ENCODE measurements at regions not wholly inside any gene's neighbourhood (a gene's known extent, or its start where the extent isn't known, plus 50 kb on each side); places are given as distances from the start of the nearest gene placed in this dataset.

DNA sequence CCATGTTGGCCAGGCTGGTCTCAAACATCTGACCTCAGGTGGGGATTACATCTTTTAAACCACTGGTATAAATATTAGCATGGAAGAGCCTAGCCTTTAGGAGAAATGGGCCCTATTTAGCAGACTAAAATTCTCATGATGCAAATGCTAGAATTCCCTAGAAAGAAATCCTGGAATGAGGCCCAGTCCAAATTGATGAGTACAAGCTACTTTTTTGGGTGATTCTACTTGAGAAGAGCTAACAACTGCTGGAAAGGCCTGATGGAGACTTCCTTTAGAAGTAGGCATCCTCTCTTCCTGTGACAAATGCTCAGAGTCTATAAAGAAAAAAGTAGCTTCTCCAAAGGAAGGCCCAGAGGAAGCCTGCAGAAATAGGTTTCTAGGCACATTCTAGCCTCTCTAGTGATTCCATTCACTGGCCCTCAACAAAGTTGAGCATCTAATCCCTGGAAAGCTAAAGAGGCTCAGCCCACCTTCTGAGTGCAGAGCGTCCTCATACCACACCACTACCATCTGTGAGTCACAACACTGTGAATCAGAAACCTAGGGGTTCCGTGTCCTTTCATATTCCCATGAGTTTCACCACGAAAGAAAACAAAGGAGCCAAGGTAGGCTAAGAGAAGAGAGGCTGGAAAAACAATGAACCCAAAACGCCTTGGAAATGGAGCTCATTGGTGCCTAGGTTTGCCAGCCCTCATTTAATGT is 183.1 kb downstream of the C1D start:
- TF ChIP-seq POLR2A (IDR thresholded peaks at IDR 0.05; ENCODE audit: borderline replicate concordance, extremely low read depth, insufficient read depth, insufficient read length) = no peak
- no peak for TF ChIP-seq RAD21 (IDR thresholded peaks at IDR 0.05; ENCODE audit: low read depth)
- no peak for TF ChIP-seq EZH2 (IDR thresholded peaks at IDR 0.05)
- no peak for TF ChIP-seq SP1 (IDR thresholded peaks at IDR 0.05; ENCODE audit: low read depth)
- TF ChIP-seq JUND (IDR thresholded peaks at IDR 0.05) = no peak
- TF ChIP-seq POLR2AphosphoS5 (IDR thresholded peaks at IDR 0.05; ENCODE audit: low read depth, low read length) = no peak
- TF ChIP-seq MAX (IDR thresholded peaks at IDR 0.05) = no peak
- no peak for TF ChIP-seq CTCF (IDR thresholded peaks at IDR 0.05 in 2 of 3, conservative IDR thresholded peaks at IDR 0.05 in 1 of 3; ENCODE audit: borderline replicate concordance in 1 of 3, insufficient read depth in 1 of 3, low read depth in 2 of 3, low read length in 2 of 3)
- TF ChIP-seq CEBPB (IDR thresholded peaks at IDR 0.05; ENCODE audit: low read depth) = no peak
- no peak for TF ChIP-seq ATF3 (IDR thresholded peaks at IDR 0.05)
- no peak for TF ChIP-seq ZNF274 (IDR thresholded peaks at IDR 0.05; ENCODE audit: low read depth, low read length)

Data from HCT116 (cell line).